DOHH2 (cell line): ENCODE measurements at regions not wholly inside any gene's neighbourhood (a gene's known extent, or its start where the extent isn't known, plus 50 kb on each side); places are given as distances from the start of the nearest gene placed in this dataset.

Experiments used
- EZH2phosphoT487 ChIP-seq: fragments of 200-600 bp; sonication (generic); IDR thresholded peaks from 2 replicates; pipeline ENCODE4 v1.6.1; 2017; ENCODE audit warnings: borderline replicate concordance, mild to moderate bottlenecking, antibody characterized with exemption, low read length, moderate library complexity, mixed read lengths
- TF ChIP-seq, protein P1 (sequence below): fragments of 200-600 bp; sonication (generic); IDR thresholded peaks from one replicate; pipeline ENCODE4 v1.5.1; 2014; ENCODE audit warnings: antibody characterized with exemption, mild to moderate bottlenecking, low read depth, low read length; ENCODE audit not compliant: poor library complexity, severe bottlenecking

DNA sequence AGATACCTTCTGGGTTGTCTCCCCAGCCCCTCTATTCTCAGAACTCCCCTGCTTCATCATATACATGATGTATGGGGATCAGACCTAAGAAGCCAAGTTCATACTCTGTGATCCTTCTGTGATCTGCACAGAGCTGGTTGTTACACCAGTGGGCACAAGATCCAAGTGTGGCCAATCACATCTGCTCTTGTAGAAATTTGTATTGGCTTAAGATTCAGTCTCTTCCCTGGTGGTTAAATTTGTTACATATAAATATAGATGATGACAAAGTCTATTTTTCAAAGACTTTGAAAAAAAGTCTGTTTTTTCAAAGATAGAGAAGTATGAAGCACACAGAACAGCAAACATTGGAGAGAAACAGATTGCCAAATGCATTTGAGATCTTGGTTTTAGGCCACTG lies 135.8 kb upstream of the FGGY start:
- TF ChIP-seq EZH2phosphoT487: no peak
- TF ChIP-seq, protein P1, sequence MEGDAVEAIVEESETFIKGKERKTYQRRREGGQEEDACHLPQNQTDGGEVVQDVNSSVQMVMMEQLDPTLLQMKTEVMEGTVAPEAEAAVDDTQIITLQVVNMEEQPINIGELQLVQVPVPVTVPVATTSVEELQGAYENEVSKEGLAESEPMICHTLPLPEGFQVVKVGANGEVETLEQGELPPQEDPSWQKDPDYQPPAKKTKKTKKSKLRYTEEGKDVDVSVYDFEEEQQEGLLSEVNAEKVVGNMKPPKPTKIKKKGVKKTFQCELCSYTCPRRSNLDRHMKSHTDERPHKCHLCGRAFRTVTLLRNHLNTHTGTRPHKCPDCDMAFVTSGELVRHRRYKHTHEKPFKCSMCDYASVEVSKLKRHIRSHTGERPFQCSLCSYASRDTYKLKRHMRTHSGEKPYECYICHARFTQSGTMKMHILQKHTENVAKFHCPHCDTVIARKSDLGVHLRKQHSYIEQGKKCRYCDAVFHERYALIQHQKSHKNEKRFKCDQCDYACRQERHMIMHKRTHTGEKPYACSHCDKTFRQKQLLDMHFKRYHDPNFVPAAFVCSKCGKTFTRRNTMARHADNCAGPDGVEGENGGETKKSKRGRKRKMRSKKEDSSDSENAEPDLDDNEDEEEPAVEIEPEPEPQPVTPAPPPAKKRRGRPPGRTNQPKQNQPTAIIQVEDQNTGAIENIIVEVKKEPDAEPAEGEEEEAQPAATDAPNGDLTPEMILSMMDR: no peak
